DOHH2 (cell line): ENCODE measurements at regions not wholly inside any gene's neighbourhood (a gene's known extent, or its start where the extent isn't known, plus 50 kb on each side); places are given as distances from the start of the nearest gene placed in this dataset.

Source experiments
- CTCF ChIP-seq: fragments of 200-600 bp; sonication (generic); IDR thresholded peaks from one replicate; pipeline ENCODE4 v1.5.1; 2014; ENCODE audit warnings: antibody characterized with exemption, mild to moderate bottlenecking, low read depth, low read length; ENCODE audit not compliant: poor library complexity, severe bottlenecking
- EZH2phosphoT487 ChIP-seq: fragments of 200-600 bp; sonication (generic); IDR thresholded peaks from 2 replicates; pipeline ENCODE4 v1.6.1; 2017; ENCODE audit warnings: borderline replicate concordance, mild to moderate bottlenecking, antibody characterized with exemption, low read length, moderate library complexity, mixed read lengths

- no peak for TF ChIP-seq CTCF
- no peak for TF ChIP-seq EZH2phosphoT487
Measured at GRCh38 chr13:50219743-50220142, 204.5 kb downstream of the KCNRG start.
